Astrocyte of the cerebellum (primary cell): ENCODE measurements at regions not wholly inside any gene's neighbourhood (a gene's known extent, or its start where the extent isn't known, plus 50 kb on each side); places are given as distances from the start of the nearest gene placed in this dataset.

ENCODE experiments used
- DNase-seq: peaks from one replicate; pipeline ENCODE4 v3.0.0-alpha.2; 2011; ENCODE audit warnings: low read depth
- H3K4me3 ChIP-seq: 2 replicates; pipeline ENCODE4 v1.5.1; 2011; ENCODE audit warnings: mild to moderate bottlenecking, low read depth, low read length, moderate library complexity
- CTCF ChIP-seq: IDR thresholded peaks from 2 replicates; pipeline ENCODE4 v1.5.1; 2012; ENCODE audit warnings: low read length, low read depth, moderate library complexity, mild to moderate bottlenecking; ENCODE audit errors: missing control alignments
- in situ Hi-C: cut with HindIII; loops from 2 replicates; pipeline ENCODE4 v1.10.0; 2017; ENCODE audit warnings: low sequenced_read_pairs

DNA sequence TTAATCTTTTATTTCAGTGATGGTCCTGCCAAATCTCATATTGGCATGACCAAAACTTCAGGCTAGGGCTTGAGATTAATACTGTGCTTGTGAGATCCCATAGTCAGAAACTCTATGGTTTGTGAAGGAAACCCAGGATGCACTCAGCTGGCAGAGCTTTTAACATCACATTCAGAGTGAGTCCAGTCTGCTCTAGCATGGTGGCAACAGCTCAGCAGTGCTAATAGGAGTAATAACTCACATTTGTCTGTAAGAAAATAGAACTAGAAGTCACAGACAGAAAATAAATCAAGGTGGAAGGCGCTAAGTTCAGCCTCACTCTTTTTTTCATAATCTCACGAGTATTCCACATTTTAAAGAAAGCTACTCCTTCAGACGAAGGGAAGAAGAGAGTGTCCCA is 549.3 kb upstream of the TENM4 start:
- no peak for TF ChIP-seq CTCF
- in situ Hi-C loops, result no loop called here
- H3K4me3 ChIP-seq, result no peak overlapping the region
- no peak for DNase-seq

DNA sequence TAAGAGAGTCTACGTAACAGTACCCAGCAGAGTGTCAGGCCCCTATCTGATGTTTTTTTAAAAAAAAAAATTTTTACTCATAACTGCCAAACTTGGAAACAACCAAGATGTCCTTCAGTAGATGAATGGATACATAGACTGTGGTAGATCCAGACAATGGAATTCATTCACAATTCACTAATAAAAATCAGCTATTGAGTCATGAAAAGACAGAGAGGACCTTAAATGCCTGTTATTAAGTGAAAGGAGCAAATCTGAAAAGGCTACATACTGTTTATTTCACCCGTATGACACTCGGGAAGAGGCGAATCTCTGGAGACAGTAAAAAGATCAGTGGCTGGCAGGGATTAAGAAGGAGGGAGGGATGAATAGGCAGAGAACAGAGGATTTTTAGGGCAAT is 541.4 kb upstream of the TENM4 start:
- in situ Hi-C loops, result no loop called here
- no peak for DNase-seq

GRCh38 chr11:79980916-79981315 is 540.1 kb upstream of the TENM4 start:
- H3K4me3 ChIP-seq, result no peak overlapping the region
- in situ Hi-C loops, result no loop called here
- no peak for TF ChIP-seq CTCF
- DNase-seq, result no peak

More for the DNA sequence above, 541.4 kb upstream of the TENM4 start:
- H3K4me3 ChIP-seq, result no peak overlapping the region
- TF ChIP-seq CTCF, result no peak

DNA sequence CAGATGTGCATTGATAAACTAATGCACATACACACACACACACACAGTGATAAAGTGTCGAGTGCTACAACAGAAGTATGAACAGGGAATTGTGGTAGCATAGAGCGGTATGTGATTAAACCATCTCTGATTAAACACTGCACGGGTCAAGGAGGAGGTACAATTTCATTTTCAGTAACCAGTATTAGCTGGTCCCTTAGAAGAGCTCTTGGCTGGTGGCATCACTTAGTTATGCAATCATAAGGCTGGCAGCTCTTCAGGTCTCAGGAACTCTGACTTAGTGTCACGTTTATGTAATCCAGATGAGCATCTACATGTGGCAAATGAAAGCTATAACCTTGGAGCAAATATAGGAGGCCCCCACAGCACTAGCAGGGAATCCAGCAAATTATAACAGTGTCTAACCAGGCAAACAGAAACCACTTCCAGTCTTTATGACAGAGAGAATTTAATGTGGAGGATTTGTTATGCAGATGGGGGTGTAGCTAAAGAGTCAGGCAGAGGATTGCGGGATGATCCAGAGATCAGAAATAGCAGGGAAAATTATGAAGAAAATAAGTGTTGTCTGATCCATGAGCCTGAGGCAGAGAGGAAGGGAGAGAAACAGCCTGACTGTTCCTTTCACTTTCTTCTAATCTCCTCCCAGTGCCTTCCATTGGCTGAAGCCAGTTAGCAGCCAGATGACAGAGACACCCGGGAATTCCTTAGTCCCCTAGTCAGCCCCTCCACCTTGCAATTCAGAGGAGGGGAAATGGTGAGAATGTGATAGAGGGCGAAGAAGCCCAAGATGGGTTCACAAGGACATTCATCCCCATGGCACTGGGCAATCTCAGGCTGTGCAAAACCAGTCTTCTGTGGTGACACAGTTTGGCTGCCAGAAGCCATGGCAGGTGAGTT is 533.1 kb upstream of the TENM4 start:
- no peak for TF ChIP-seq CTCF
- H3K4me3 ChIP-seq, result no peak overlapping the region
- DNase-seq, result no peak
- in situ Hi-C loops, result no loop called here

DNA sequence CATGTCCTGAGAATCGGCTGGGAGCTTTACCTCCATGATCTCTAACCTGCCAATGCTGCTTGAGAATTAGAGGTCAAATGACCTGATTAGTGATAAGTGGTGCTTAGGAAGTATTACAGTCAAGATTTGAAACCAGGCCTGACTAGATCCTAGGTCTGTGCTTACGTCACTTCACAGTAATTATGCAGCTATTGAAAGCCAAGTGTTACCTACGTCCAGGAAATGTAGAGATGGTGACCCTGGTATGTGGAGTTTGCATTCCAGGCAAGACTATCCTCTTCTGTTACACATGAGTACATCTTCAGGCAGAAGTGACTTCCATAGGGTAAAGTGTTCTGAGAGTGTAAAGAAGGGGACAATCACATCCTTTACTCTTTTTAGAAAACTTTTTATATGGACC is 530.4 kb upstream of the TENM4 start:
- TF ChIP-seq CTCF, result no peak
- no peak overlapping the region for H3K4me3 ChIP-seq
- no peak for DNase-seq
- in situ Hi-C loops, result no loop called here

GRCh38 chr11:79966592-79966991 is 525.8 kb upstream of the TENM4 start:
- TF ChIP-seq CTCF, result no peak
- in situ Hi-C loops, result no loop called here
- H3K4me3 ChIP-seq, result no peak overlapping the region
- DNase-seq, result no peak
